Right atrium auricular region (tissue), 2 donors: ENCODE measurements at regions not wholly inside any gene's neighbourhood (a gene's known extent, or its start where the extent isn't known, plus 50 kb on each side); places are given as distances from the start of the nearest gene placed in this dataset.

Source experiments
- DNase-seq: peaks from one replicate; pipeline ENCODE4 v3.0.0-alpha.2; 2019; ENCODE audit warnings: low spot score
- H3K27ac ChIP-seq, 2 donors: fragments of 200-600 bp; sonication (generic); 1 replicate in 1 of 2; 2 replicates in 1 of 2; pipeline ENCODE4 v1.5.1; 2016 to 2019
- H3K27me3 ChIP-seq, 2 donors: fragments of 200-600 bp; sonication (generic); one replicate each; pipeline versions ENCODE4 v1.5.1 to v1.6.0; 2017 to 2019
- H3K36me3 ChIP-seq: fragments of 200-600 bp; sonication (generic); one replicate; pipeline ENCODE4 v1.5.1; 2016
- H3K4me1 ChIP-seq, 2 donors: fragments of 200-600 bp; sonication (generic); one replicate each; pipeline versions ENCODE4 v1.5.1 to v1.6.0; 2017 to 2019
- H3K4me3 ChIP-seq, 2 donors: fragments of 200-600 bp; sonication (generic); 1 replicate in 1 of 2; 2 replicates in 1 of 2; pipeline ENCODE4 v1.5.1; 2017 to 2019; ENCODE audit warnings: mild to moderate bottlenecking in 1 of 2, moderate library complexity in 1 of 2
- H3K9me3 ChIP-seq, 2 donors: fragments of 200-600 bp; sonication (generic); one replicate each; pipeline ENCODE4 v1.5.1; 2019
- TF ChIP-seq, protein P1 (sequence below), 2 donors: fragments of 200-600 bp; sonication (generic); IDR thresholded peaks; one replicate each; pipeline ENCODE4 v1.5.1; 2019; ENCODE audit warnings: antibody characterized with exemption in 2 of 2

DNA sequence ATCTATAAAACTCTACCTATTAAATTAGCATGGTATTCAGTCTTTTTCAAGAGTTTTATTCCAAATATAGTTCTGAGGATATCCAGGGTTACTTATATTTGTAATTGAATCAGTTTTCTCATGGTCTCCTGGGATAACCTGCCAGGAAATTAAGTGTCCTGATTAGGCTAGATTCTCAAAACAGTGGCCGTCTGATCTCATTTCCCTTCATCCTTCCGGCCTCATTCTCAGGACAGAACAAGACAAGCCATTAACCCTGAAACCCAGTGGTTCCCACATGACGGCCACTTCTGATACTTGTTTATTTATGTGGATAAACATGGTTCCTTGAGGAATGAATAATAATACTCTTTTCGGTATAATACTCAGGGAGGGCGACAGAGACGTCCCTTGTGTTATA is 417.6 kb upstream of the POT1 start:
- no peaks in the 10 kb centered on the region for H3K9me3 ChIP-seq
- H3K27ac ChIP-seq = no peak overlapping the region
- H3K27me3 ChIP-seq = no peaks in the 10 kb centered on the region
- no peak for DNase-seq
- TF ChIP-seq, protein P1, sequence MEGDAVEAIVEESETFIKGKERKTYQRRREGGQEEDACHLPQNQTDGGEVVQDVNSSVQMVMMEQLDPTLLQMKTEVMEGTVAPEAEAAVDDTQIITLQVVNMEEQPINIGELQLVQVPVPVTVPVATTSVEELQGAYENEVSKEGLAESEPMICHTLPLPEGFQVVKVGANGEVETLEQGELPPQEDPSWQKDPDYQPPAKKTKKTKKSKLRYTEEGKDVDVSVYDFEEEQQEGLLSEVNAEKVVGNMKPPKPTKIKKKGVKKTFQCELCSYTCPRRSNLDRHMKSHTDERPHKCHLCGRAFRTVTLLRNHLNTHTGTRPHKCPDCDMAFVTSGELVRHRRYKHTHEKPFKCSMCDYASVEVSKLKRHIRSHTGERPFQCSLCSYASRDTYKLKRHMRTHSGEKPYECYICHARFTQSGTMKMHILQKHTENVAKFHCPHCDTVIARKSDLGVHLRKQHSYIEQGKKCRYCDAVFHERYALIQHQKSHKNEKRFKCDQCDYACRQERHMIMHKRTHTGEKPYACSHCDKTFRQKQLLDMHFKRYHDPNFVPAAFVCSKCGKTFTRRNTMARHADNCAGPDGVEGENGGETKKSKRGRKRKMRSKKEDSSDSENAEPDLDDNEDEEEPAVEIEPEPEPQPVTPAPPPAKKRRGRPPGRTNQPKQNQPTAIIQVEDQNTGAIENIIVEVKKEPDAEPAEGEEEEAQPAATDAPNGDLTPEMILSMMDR (IDR thresholded peaks at IDR 0.05) = no peak
- H3K4me1 ChIP-seq = no peaks in the 10 kb centered on the region
- no peak overlapping the region for H3K4me3 ChIP-seq
- H3K36me3 ChIP-seq = no peaks in the 10 kb centered on the region

DNA sequence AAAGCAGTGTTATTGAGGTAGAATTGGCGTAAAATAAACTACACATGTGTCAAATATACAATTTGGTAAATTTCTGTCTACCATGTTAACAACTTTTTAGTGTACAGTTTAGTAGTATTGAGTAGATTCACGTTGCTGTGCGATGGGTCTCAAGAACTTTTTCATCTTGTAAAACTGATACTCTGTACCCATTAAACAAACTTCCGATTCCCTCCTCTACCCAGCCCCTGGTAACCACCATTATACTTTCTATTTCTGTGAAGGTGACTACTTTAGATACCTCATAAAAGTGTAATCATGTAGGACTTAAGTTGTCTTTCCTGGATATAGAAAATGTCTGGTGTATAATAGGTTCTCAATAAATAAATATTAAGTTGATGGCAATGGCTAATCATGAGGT is 408.5 kb upstream of the POT1 start:
- DNase-seq = no peak
- H3K36me3 ChIP-seq = no peaks in the 10 kb centered on the region
- TF ChIP-seq, protein P1 (IDR thresholded peaks at IDR 0.05) = no peak
- no peaks in the 10 kb centered on the region for H3K9me3 ChIP-seq
- H3K4me1 ChIP-seq = no peaks in the 10 kb centered on the region
- no peak overlapping the region for H3K4me3 ChIP-seq
- no peaks in the 10 kb centered on the region for H3K27me3 ChIP-seq
- H3K27ac ChIP-seq = no peak overlapping the region

DNA sequence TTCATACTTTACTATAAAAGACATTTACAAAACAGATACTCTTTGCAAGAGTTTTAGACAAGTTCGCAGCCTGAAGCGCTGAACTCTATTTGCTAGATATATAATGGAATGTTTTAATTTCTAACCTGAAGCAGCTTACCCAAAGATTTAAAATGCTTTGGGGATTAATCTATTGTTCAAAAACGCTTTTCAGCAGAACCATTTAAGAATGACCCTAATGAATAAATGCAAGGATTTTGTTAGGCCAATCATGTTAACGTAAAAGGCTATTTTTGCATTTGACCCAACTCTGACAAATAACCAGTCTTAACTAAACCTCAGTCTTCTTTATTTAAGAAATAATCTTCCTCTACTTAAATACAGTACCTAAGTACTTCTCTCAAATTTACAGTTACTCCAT is 406.7 kb upstream of the POT1 start:
- no peaks in the 10 kb centered on the region for H3K27me3 ChIP-seq
- no peak overlapping the region for H3K27ac ChIP-seq
- no peak for DNase-seq
- H3K4me3 ChIP-seq = no peak overlapping the region
- no peaks in the 10 kb centered on the region for H3K9me3 ChIP-seq
- no peaks in the 10 kb centered on the region for H3K4me1 ChIP-seq
- TF ChIP-seq, protein P1 (IDR thresholded peaks at IDR 0.05) = no peak
- no peaks in the 10 kb centered on the region for H3K36me3 ChIP-seq

DNA sequence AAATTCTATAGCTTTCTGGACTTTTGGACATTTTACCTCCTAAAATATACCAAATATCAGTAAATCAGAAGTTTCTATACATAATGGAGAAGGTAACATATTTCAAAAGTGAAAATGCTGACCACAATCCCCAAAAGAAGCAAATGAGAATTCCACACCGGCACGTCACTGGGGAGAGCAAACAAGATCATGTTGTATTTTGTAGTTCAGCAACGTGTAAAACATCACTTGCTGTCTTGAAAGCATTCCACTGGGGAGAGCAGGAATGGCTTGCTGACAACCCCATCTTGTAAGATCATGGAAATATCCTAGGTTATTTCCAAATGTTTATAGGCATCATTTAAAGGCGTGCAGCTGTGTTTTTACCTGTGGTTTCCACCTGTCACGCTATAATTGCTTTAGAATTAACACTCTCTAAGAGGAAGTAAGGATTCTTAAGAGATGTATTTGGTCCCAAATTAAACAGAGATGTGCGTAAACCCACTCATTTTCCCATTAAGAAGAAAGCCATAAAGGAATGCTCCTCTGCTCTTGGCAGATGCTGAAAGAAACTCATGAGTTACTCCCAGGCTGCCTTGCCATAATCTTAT is 397.1 kb upstream of the POT1 start:
- Histone ChIP-seq H3K27ac (no peak overlapping the region), H3K4me1 (no peaks in the 10 kb centered on the region), H3K36me3 (no peaks in the 10 kb centered on the region), H3K9me3 (no peaks in the 10 kb centered on the region), H3K27me3 (no peaks in the 10 kb centered on the region), H3K4me3 (no peak overlapping the region)
- no peak for DNase-seq
- TF ChIP-seq, protein P1 (IDR thresholded peaks at IDR 0.05) = no peak

DNA sequence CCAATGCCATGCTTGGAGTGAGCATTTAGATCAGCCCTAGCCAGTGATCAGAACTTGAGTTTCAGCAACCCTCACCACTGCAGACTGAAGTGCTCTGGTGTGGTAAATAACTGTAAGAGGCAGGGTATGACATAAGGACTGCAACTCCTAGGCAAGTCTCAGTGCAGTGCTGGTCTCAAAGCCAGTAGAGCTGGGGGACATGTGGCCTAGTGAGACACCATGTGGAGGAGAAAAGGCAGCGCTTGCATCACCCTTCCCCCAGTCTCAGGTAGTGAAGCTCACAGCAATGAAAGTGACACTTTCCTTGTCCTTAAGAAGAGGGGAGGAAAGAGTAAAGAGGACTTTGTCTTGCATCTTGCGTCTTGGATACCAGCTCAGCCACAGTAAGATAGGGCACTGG is 386.8 kb upstream of the POT1 start:
- Histone ChIP-seq H3K36me3 (no peaks in the 10 kb centered on the region), H3K4me1 (no peaks in the 10 kb centered on the region), H3K9me3 (no peaks in the 10 kb centered on the region), H3K27me3 (no peaks in the 10 kb centered on the region), H3K4me3 (no peak overlapping the region), H3K27ac (no peak overlapping the region)
- DNase-seq = no peak
- TF ChIP-seq, protein P1 (IDR thresholded peaks at IDR 0.05) = no peak
